Embryonic facial prominence (tissue), 1 donor: ENCODE measurements at regions not wholly inside any gene's neighbourhood (a gene's known extent, or its start where the extent isn't known, plus 50 kb on each side); places are given as distances from the start of the nearest gene placed in this dataset.

Experiments used
- DNase-seq: peaks from one replicate; pipeline ENCODE4 v3.0.0-alpha.2; 2016; ENCODE audit errors: extremely low spot score

DNA sequence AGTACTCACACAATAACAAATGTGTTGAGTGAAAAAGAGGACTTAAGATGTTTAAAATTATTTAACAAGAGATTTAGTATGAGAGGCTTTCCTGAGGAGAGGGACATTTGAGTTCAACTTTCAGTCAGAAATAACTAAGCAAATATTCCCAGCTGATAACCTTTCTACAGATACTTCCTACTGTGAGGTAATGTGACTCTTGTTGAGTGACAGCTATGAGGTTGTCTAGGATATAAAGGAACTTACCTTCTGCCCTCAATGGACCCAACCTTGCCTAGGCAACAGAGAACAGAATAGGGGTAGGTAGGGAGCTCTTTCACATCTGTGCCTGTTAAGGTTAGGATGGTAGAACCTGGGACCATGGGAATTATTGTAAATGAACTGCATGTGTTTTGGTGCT lies 54.7 kb downstream of the GLUD2 start:
- DNase-seq = no peak

DNA sequence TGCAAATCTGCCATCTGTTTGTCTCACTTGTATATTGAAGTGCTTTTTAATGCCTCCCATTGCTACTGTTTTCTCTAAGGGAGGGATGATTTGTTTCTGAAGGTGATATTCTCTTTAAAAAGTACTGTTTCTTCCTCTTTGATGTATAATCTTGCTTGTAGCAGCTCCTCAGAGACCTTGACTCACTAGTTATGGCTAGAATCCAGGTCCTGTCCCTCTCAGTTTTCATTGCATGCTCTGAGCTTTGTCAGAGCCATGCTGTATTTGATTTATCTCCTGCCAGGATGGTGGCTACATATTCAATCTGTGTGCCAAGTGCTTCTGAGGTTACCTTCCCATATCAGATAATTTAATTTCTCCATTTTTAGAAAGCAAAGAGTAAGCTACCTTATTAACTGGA lies 56.0 kb downstream of the GLUD2 start:
- no peak for DNase-seq

DNA sequence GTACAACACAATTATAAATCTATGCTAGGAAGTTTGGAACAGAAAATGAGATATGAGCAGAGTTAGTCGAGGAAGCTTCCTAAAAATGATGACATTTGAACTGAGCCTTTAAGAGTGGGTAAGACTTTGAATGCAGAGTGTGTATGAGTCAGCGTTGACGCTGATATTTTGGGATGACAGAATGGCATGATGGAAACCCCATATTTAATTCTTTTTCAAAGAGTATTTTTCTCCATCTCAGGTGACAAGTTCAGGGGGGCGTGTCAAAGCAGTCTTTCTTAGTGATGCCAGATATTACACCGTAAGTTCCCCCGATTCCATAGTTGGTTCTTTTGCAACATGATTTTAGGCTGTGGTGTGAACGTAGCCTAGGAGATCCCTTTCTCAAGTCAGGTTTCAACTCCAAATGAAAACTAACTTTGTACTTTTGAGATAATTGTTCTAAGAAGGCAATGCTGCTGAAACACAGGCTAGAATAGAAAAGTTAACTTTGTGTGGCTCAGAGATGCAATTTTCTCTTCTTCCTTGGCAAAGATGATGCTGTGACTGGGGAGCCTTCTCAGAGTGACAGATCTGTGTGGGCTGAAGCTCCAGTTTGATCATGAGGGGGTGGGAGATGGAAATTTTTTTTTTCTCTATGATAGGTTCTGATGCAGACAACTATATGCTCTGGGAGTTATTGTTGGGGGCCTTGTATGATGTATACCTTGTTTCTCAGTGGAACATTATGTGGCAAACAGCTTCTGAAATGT lies 59.2 kb downstream of the GLUD2 start:
- DNase-seq = no peak

DNA sequence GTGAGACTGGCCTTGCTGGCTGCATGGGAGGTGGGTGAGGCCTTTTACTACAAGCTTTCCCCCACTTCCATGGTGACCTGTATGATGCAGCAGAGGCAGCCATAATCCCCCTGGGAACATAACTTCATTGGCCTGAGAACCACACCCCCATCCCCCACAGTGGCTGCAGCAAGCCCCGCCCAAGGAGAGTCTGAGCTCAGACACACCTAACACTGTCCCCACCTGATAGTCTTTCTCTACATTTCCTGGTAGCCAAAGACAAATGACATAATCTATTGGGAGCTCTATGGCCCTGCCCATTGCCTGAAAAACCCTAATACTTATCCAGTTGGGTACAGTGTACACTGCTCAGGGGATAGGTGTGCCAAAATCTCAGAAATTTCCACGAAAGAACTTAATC lies 62.6 kb downstream of the GLUD2 start:
- DNase-seq = no peak

DNA sequence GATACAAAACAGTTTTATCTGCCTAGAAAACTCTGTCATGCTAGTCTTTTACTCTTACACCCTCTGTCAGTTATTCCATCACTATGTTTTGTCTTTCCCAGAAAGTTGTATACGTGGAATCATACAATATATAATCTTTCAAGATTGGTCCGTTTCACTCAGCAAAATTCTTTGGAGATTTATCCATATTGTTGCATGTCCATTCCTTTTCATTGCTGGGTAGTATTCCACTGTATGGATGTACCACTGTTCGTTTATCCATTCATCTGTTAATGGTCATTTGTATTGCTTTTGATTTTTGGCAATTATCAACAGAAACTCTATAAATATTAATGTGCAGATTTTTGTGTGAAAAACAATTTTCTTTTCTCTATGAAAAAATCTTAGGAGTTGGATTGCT lies 63.1 kb downstream of the GLUD2 start:
- no peak for DNase-seq

DNA sequence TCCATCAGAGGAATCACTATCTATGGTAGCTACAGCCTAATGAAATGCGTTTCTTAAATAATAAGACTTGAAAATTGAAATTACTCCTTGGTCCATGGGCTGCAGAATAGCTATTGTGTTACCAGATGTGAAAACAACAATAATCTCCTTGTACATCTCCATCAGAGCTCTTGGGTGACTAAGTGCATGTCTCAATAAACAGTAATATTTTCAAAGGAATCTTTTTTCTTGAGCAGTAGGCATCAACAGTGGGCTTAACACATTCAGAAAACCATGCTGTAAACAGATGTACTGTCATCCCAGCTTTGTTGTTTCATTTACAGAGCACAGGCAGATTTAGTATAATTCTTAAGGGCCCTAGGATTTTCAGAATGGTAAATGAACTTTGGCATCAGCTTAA lies 67.3 kb downstream of the GLUD2 start:
- no peak for DNase-seq

DNA sequence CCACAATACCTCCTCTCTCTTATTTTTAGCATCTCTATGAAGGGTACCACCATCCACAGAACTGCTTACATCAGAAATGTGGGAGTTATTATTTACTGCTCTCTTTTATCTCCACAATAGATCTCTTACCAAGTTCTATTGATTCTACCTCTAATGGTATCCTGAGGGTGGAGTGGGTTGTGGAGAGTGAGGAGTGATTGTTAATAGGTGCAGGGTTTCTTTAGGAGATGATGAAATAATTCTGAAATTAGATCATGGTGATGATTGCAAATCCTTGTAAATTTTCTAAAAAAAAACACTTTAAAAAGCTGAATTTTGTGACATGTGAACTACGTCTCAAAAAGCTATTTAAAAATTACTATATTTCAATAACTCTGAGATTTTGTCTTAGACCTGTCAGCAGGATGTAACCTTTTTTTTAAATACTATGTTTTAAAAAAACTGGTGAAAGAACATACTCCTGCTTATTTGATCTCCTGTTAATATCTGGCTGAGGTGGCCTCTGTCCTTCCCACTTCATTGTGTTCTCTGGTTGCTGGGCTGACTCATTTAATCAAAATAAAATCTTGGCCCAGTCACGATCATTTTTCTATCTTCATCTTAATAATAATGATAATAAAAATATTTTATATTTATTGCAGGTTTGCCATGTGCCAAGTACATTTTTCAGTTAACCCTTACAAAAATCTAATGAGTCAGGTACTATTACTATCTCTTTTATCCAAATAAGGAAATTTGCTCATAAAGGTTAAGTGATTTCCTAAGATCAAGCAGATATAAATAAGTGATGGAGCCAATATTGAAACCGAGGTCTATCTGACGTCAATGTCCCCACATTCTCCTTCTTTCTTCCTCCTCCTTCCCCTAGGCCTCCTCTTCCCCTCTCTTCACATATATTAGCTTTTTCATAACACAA lies 73.5 kb downstream of the GLUD2 start:
- DNase-seq = no peak

DNA sequence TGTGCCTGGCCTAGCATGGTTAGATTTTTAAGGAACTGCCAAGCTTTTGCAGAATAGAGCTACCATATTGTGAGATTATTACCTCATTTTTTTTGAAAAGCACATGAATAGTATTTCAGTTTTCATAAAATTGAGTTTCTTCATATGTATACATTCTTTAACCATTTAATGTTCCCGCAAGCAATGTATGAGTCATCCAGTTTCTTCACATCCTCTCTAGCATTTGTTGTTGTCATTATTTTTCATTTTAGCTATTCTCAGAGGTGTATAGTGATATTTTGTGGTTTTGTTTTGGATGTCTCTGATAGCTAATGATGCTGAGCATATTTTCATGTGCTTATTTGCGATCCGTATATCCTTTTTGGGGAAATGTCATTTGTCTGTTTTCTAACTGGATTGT lies 74.9 kb downstream of the GLUD2 start:
- DNase-seq = no peak

DNA sequence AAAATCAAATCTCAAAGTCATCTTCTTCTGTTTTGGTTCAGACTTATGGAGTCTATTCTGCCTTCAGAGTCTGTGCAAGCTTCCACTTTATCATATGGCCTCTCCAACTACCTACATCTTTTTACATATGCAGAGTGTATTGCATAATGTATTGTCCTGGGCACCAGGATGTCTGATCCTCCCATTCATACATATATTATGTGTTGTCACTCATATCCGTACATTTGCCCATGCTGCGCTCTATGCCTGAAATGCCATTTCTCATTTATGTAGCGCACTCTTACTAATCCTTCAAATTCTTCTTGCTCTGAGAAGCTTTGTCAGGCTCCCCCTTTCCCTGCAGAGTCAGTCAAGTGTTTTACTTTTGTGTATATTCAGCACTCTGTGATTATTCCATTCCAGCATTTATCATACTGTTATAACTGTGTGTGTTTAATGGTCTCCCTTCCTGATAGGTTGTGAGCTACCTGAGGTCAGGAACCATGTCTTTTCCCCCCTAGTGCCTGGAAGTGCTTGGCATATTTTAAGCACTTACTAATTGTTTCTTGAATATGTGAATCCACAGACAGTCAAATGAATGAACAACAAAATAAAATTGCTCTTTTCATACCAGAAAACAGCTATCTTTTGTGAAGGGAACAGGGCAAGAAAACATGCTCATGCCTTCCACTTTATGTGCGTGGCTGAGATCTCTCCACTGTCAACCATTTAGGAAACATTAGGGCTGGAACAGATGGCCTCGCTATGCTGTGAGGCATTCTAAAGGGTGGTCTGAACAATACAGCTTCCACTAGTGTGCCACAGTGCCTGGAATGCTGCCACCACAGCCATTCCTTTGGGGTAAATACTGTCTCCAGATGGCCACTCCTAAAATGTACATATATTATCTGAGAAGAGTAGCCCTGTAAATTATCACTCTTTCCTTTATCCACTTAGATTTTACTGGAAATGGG lies 81.8 kb downstream of the GLUD2 start:
- no peak for DNase-seq

DNA sequence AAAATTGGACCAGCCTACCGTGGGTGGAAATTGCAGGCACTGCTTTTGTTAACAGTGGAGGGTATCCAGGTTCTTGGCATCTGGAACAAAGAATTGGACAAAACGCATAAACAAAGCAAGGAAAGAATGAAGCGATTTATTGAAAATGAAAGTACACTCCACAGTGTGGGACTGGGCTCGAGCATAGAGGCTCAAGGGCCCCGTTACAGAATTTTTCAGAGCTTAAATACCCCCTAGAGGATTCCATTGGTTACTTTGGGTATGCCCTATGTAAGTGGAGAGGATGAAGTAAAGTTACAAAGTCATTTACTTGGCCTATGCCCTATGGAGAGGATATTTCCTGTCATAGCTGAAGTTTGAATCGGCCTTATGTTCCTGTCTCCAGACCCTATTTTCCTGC lies 85.3 kb downstream of the GLUD2 start:
- DNase-seq = no peak

DNA sequence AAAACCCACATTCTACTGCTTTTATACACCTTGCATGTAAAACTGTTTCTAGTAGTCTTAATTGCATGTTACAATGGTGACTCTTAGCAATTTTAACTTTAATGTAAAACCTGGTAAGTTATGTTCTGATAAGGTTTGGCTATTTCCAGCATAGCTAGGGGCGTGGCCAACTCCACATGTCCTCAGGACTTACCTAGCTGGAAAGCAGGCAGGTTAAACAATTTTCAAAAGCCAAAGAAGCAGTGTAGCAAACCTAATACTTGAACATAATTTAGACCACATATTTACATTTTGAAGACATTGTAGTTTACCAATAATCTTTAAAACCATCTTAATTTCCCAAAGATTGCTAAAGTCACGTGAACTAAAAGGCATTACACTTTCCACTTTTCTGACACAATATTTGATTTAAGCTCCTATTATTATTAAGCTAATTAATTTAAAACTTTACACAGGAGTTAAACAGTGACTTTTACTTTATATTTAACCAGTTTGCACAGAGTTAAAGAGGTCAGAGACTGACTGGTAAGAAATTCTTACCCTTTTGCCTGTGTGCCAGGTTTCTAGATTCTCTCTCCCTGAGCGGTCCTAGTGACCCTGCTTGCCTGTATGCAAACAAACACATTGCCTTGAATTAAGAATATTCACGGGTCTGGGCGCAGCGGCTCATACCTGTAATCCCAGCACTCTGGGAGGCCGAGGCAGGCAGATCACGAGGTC lies 88.2 kb downstream of the GLUD2 start:
- DNase-seq = no peak

DNA sequence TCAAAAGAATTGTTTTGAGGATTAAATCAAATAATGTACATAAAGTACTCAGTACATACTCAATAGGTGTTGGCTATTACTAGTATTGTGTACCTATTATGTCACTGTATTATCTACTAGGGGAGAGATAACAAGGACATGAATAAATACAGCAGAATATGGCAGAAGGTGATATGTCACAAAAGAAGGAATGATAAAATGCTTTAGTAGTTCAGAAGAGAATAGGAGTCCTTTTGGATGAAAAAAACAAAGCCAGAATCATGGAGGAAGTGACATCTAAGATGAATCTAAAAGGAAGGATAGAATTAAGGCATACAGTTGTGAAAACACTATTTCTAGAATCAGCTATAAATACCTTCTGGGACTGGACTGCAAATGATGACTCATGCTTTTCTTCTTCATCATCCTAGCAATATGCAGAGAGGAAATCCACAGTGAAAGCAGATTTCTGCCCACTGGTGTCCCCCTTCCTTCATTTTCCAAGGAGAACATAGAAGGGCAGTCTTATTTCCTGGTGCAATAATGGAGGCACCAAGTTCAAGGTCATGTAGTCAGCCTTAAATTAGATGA lies 98.7 kb downstream of the GLUD2 start:
- DNase-seq = no peak

DNA sequence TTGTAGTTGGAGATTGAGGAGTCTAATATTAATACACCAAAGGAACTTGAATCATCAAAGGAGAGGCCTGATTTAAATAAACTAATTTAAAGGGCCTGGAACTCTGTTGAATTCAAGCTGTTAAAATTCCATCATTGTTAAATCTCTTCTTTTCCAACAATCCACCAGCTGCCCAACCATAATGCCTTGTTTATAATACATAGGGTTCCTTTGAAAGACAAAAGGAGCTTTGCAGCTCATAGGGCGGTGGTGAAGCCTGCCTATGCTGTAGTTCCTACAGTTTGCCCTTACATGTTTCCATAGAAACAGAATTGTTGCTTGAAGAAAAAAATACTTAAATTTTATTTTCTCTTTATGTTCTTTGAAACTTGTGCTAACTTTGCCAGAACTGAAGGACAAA lies 102.8 kb downstream of the GLUD2 start:
- no peak for DNase-seq

DNA sequence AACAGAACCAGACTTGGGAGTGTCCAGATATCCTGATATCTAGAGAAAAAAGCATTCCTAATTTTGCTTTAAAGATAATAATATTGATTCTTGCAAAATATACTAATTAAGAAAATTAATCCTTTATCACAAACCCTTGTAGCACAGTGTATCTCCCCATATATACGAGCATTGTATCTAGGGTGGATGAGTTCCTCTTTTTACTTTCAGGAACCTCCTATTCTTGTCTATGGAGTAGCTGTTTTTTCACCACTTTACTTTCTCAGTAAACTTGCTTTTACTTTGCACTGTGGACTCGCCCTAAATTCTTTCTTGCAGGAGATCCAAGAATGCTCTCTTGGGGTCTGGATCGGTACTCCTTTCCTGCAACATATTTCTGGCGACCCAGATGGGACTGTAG lies 103.9 kb downstream of the GLUD2 start:
- no peak for DNase-seq

DNA sequence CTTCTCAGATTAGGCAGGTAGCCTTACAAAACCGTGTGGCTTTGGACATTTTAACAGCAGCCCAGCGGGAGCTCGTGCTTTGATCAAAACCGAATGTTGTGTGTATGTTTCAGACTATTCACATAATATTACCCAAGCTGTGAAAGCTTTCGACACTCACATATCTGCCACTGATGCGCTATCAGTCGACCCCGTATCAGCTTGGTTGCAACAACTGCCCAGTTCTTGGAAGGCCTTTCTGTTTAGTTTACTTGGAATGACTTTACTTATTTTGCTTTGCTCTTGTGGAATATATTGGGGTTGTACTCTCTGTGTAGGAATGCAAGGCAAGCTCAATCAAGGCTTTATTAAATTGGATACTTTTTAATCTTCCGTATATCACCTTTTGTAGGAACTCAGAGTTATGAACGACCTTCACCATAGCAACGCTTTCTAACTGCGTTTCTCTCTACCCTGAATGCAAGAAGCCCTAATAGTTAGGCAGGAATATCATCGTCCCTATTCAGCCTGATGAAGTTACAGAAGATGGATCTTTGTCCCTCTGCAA lies 107.5 kb downstream of the GLUD2 start:
- DNase-seq = no peak

DNA sequence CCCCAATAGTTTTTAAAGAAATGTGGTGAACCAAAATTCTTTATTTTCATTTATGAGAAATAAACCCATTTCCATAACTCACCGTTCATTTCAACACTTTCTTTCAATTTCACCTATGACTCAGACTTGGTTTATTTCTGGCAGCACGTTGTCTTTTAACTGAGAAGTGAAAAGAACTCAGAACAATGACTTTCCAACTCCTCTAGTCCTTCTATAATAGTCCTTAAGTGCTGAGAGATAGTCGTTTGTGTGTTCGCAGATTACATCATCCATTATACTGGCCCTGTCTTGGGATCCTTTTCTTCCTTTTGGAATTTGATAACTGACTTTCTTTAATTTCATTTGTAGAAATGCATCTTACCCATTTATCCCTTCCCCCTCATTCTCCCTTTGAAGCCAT lies 113.6 kb downstream of the GLUD2 start:
- no peak for DNase-seq

DNA sequence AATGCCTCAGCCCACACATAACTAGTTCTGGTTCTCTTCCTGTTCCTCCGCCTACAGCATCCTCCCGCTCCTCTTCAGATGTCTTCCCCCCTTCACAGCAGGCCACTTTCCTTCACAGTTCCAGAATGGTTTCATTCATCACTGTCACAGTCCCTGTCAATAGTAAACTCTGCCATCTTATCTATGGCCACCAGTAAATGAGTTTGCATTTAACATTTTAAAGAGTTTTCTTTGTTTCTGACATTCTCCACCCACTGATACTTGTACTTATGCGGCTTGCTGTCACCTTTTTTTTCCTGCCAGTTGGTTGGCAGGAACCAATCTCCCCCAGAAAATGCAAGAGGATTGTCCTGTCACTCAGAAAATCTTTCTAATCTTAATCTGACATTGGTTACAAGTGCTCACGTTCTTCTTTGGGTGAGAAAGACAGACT lies 114.1 kb downstream of the GLUD2 start:
- DNase-seq = no peak

DNA sequence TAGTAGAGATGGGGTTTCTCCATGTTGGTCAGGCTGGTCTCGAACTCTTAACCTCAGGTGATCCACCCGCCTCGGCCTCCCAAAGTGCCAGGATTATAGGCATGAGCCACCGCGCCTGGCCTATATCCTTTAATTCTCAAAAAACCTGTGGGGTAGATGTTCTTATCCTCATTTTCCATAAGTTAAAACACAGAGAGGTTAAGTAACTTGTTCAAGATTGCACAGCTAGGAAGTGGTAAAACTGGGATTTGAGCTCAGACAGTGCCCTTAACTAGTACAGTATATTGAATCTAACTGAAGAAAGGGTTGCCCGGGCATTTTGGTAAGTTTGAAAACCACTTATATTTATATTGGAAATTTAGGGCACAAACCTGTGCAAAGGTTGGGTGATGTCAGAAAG lies 116.0 kb downstream of the GLUD2 start:
- no peak for DNase-seq

DNA sequence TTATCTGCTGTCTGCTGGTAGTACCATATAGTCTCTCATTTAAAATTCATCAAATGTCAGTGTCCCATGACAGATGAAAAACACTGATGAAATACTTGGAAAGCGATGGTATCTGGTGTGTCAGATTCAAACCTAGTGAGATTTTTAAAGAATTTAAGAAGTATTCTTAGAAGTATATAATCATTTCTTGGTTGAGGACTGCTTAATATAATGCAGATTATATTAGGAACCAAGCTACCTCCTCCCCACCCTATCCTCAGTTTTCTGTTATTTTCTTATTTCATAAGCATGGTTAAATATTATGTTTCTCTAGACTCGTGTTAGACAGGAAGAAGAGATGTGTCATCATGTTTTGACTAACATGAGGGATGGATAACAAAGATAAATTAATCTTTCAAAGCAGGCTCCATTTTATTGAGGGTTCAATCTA lies 118.5 kb downstream of the GLUD2 start:
- no peak for DNase-seq
